ENCODE measurements at regions not wholly inside any gene's neighbourhood (a gene's known extent, or its start where the extent isn't known, plus 50 kb on each side); places are given as distances from the start of the nearest gene placed in this dataset.
"Not testable (repeated sequence)": the region's sequence is repeated elsewhere in the genome, so short reads cannot be mapped to it uniquely, and the experiment has no call there.

DNA sequence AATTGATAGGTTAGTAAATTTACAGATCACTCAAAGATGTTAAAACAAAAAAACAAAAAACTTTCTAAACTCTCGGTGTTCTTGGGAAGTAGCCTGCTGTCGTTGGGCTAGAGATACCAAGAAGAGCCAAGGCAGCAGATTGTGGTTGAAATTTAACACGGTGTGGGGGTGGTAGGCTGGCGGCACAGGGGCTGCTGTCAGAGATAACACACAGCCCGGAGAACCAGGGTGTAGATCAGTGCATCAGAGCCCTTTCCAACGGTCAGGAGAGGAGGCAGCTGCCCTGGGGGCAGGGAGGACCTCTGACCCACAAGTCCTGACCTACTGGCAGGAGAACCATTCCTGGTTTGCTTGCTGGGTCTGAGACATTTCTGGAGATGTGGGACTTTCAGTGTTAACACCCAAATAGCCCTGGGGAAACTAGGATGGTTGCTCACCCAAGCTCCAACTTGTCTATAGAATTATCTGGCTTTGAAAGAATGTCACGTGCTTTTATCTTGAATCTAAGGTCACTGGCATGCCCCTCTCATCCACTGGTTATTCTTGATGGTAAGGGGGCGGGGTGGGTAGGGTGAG, 205.2 kb upstream of the PLGLB2 start:
- peak; percentile 13 for DNase-seq (ENCODE audit: low read depth)

DNA sequence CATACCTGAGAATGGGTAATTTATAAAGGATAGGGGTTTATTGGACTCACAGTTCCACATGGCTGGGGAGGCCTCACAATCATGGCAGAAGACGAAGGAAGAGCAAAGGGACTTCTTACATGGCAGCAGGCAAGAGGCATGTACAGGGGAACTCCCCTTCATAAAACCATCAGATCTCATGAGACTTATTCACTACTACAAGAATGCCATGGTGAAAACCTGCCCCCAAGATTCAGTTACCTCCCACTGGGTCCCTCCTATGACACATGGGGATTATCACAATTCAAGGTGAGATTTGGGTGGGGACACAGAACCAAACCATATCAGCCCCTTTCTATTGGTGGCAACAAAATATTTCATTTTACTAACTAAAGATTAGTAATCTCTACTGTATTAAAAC, 204.1 kb upstream of the PLGLB2 start:
- DNase-seq (ENCODE audit: low read depth) = not testable (repeated sequence)

DNA sequence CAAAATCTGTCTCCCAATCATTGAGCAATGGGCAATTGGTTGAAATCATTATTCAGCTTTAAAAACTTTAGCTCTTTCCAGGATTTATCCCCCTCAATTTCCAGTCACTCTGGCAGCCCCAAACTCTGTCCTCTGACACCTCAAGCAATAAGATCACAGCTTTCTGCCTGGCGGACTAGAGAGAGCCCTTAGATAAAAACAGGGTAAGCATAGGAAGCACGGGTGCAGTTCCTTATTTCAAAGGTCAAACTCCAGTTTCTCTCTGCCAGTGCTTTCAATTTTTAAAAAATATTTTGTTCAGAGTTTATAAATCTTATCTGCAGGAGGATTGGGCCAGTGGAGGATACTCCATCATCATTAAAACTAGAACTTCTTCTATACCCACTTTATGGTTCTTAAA, 200.8 kb upstream of the PLGLB2 start:
- DNase-seq (ENCODE audit: low read depth) = not testable (repeated sequence)

DNA sequence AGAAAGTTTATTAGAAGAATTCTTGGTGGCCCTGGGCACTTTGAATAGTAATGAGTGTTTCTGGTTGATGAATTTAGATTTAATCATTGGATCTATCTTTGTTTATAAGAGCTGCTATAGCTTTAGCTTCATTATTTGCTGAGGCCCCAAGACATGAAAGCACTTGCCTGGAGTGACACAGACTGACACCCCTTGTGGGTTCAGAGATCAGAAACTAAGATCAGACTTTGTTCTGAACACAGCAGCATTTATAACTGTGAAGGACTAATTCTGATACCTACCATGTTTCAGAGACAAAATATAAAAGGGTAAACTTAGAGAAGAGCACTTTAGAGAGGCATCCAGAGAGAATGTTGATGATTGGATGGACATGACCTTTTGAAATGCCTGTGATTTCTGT, 199.9 kb upstream of the PLGLB2 start:
- DNase-seq (ENCODE audit: low read depth) = not testable (repeated sequence)

DNA sequence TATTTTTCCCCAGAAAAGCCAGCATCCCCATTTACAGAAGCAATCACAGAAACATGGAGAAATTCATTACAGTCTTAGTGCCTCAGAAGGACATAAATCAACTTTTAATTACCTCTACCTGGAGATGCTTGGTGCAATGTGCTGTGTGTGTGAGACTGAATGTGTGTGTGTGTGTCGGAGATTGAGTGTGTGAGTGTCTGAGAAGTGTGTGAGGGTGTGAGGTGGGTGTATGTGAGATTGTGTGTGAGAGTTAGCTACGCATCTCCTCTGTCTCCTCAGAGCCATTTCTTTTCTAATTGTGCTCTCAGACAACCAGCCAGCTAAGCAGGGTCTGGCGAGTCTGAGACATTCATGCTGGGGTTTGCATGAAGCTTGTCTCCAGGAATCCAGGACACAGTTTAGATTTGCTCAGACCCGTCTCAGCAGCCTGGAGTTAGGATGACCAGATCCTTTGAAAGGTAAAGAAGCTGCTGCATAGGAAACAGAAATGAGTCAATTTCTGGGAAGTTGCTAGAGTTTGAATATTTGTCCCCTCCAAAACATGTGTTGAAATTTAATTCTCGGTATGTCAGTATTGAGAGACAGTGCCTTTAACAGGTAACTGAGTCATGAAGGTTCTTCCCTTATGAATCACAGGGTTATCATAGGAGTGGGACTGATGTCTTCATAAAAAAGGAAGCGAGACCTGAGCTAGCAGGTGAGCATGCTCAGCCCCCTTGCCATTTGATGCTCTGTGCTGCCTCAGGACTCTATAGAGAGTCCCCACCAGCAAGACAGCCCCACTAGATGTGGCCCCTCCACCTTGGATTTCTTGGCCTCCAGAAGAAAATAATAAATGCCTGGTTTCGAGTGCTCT, 199.0 kb upstream of the PLGLB2 start:
- DNase-seq (ENCODE audit: low read depth) = not testable (repeated sequence)

DNA sequence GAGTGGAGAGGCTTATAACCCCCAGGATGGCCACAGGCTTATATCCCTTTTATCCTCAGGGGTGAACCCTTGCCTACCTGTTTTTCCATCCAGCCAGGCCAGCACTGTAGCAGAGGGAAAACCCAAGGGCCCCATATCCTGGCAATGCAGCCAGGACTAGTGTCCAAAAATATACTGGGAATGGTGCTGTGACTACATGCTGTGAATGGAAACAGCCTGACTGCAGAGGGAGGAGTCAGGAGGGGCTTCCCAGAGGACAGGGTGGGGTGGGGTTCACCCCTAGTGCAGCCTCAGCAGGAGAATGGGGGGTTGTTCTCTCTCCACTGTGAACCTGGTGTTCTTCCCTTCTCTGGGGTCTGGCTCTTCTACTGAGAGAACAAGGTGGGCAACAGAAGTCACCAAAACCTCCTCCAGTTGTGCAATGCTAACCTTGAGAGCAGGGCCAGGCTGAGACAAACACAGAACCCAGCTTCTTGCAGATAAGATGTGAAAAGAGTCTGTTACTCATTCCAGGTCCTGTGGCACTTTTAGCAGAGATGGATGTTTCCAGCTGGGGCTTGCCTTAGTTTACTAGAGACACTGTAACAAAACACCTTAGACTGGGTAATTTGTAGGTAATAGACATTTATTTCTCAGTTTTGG, 198.2 kb upstream of the PLGLB2 start:
- DNase-seq (ENCODE audit: low read depth) = not testable (repeated sequence)

DNA sequence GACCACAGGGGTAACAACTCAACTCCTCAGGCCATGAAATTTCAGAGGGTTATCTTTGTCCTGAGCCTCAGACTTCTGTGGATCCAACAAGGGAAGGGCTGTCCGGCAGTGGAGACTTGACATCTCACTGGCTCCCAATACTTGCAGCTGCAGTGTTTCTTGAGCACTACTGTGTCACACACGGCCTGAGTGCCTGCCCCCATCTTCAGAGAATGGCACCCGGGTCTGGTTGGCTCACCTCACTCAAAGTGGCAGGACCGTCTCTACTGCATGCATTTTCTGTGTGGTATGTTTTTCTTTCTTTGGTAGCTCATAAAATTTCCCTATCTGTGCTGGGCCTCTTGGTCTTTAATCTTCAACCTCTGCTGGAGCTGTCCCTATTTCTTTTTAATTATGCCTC, 193.2 kb upstream of the PLGLB2 start:
- DNase-seq (ENCODE audit: low read depth) = not testable (repeated sequence)

DNA sequence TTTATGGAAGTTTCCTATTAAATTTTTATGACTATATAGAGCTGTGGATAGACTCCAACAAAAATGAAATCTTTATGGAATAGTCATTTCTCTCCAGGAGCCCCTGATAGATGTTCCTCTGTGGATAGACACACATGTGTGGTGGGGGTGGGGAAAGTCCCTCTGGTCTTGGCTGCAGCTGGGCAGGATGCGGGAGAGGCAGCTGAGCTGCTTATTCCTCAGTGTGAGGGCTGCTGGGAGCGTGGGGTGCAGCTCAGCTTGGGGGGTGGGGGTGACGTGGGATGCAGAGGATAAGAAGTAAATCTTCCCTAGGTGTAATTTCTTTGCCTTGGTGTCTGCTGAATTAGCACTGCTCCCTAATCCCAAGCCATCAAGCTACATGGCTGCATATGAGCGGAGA, 192.8 kb upstream of the PLGLB2 start:
- DNase-seq (ENCODE audit: low read depth) = not testable (repeated sequence)

DNA sequence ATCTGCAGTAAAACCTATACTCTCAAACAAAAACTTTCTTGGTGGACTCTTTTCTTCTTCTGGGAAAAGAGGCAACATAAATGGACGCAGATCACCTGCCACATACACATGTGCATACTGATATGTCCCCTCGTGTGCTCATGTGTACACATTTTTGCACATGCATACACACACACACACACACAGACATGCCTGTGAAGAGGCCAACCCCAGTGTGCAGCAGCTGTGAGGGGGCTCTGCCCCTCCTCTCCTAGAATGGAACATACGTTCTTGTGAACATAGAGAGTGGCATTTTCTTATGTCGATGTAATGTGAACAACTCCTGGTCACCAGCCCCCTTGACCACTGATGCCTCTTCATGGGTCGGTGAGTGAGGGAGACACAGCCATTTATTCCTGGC, 188.9 kb upstream of the PLGLB2 start:
- DNase-seq (ENCODE audit: low read depth) = not testable (repeated sequence)

DNA sequence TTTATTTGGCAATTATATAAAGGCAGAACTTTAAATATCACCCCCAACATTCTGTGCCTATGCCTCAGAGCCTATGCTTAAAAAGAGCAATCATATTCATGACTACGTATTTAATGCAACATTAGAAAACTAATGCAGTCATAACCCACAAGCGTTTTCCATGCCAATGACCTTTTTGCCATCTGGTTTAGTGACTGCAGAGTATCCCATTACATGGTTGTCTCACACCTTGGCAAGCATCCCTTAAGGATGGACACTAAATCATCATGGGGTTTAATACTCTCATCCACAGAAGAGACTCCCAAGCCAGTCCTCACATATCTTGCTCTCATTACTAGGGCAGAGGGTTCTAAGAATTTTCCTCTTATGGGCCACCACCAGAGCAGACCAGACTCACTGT, 188.2 kb upstream of the PLGLB2 start:
- not testable (repeated sequence) for DNase-seq (ENCODE audit: low read depth)

DNA sequence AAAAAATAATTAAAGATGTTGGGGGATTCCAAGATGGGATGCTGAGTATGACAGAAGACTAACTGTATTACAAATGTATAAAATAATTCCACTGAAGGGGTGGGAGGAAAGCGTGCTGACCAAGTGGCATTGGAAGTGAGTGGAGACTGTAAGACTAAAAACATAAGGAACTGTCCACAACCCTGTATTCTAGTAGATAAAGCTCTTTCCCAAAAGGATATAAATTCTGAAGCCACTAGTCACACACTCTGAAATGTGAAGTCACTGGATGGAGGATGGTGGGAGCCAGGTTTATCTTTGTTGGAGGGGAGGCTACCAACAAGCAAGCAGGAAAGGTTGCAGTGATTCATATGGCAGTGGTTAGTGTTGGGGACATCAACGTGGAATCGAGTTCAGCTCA, 182.8 kb upstream of the PLGLB2 start:
- not testable (repeated sequence) for DNase-seq (ENCODE audit: low read depth)

DNA sequence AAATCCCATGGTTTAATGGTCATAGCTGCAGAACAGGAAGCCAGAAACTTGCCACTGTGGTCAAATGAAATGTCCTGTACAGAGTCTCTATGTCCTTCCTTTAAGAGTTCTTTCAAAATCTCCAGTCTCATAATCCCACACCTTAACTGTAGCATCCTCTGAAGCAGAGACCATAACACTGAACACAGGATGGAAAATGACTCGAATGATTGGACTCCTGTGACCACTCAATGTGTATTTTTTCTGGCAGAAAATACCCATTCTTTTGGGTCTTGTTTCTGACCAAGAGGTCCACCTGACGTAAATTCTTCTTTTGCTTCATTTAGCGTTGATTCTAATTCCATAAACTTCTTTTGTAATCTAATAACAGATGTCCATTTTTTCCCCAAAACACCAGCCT, 181.4 kb upstream of the PLGLB2 start:
- DNase-seq (ENCODE audit: low read depth) = peak; percentile 5

DNA sequence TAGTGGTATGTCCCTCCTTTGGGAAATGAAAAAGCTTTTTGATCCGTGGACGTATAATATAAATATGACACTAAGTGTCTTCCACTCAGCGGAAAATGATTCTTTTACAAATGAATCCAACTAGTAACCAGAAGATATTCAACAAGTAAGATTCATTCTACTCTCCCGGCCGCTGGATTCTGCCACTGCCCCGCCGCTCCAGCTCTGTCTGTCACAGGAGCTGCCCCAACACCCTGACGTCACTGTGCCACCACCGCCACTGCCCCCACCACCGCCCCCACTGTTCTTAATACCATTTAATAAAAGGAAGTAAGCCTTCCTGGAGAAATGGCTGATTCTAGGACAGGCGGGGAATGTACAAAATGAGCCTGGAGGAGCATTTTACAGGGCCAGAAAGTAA, 180.8 kb upstream of the PLGLB2 start:
- DNase-seq (ENCODE audit: low read depth) = not testable (repeated sequence)

DNA sequence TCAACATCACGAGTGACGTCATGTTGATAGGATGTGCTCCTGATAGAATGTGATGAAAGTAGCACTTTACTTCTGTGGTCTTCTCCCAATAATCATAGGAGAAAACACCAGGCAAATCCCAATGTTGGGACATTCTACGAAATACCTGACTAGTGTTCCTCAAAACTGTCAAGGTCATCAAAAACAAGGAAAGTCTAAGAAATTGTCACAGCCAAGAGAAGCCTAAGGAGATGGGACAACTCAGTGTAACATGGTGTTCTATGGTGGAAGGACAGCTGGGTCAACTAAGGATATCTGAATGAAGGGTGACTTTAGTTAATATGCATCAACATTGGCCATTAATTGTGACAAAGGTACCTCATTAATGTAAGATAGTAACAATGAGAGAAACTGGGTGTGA, 180.0 kb upstream of the PLGLB2 start:
- DNase-seq (ENCODE audit: low read depth) = not testable (repeated sequence)

DNA sequence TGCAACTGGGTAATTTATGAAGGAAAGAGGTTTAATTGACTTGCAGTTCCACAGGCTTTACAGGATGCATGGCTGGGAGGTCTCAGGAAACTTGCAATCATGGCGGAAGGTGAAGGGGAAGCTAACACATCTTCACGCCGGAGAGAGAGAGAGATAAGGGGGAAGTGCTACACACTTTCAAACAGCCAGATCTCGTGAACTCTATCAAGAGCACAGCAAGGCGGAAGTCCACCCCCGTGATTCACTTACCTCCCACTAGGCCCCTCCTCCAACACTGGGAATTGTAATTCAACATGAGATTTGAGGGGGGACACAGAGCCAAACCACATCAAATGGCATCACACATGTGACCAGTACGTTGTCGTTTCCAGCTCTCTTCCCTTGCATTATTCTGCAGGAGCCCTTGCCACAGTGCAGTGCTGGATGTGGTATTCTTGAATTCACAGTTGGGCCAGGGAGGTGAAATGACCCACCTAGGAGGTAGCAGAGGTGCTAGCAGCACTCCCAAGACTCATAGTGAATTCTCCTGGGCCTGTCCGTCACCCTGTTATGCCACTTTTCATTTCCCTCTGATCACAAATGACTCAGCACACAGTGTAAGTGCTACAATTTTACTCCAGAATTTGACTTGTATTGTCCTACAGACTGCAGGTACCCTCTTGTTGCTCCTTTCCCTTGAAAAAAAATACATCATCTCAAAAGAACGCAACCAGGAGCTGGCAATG, 179.2 kb upstream of the PLGLB2 start:
- DNase-seq (ENCODE audit: low read depth) = not testable (repeated sequence)

DNA sequence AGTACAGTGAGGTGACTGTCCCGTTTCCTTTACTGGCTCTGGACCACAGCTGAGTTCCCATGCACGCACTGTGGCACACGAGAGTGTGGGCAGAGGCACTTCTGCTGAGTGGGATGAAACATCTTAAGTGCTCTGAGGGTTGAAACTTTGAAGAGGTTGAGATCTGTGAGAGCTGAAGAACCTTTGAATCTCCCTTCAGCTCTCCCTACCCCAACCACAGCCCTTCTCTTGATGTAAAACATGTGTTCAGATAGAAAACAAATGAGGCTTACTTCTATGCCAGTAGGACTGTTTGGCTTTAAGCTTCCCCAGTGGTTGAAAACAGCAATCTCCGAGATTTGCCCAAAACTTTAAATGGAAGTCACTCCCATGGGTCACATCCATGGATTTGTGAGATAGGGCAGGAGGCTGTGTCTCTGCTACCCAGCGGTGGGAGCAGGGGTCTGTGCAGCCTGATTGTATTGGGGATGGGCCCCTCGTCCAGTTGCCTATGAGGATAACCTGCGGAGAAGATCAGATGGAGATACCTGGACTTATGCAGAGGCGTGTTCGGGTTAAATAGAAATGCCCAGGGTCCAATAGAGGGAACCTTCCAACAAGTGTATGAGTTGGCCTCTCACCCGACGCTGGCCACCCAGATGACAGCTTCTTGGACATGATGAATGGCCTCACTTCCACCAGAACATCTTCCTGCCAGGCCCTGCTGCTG, 178.0 kb upstream of the PLGLB2 start:
- not testable (repeated sequence) for DNase-seq (ENCODE audit: low read depth)

DNA sequence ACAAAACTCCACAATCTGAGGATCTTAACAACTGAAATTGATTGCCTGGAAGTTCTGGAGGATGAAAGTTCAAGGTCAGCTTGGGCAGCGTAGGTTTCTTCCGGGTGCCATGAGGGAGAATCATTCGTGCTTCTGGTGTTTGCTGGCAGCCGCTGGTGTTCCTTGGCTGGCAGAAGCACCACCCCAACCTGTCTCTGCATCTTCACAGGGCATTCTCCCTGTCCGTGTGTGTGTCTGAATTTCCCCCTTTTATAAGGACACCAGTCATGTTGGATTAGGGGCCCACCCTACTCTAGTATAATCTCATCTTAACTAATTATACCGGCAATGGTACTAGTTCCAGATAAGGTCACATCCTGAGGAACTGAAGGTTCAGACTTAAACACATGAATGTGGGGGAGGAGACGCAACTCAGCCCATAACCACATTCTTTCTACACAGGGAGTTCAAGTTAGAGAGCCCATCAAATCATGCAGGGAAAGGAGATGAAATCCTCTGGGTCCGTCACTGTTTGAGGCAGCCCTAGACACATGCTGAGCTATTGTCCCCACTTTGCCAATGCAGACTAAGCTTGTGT, 175.9 kb upstream of the PLGLB2 start:
- DNase-seq (ENCODE audit: low read depth) = not testable (repeated sequence)

DNA sequence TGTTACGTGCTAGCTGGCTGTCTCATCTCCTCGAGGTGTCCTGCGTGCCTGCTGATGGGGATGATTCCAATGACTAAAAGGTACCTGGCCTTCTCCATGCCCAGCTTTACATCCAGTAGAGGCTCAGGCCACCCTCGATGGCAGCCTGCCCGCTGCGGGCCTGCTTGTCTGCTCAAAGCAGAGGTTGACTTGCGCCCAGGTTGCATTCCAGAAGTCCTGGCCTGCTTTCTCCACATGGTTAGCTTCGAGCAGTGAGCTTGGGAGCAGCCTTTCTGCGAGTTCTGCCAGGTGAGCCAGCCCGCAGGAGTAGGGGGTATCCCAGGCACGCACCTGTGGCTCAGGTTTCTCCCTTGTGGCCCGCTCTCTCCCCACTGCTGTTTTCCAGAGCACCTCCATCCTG, 175.0 kb upstream of the PLGLB2 start:
- DNase-seq (ENCODE audit: low read depth) = not testable (repeated sequence)

DNA sequence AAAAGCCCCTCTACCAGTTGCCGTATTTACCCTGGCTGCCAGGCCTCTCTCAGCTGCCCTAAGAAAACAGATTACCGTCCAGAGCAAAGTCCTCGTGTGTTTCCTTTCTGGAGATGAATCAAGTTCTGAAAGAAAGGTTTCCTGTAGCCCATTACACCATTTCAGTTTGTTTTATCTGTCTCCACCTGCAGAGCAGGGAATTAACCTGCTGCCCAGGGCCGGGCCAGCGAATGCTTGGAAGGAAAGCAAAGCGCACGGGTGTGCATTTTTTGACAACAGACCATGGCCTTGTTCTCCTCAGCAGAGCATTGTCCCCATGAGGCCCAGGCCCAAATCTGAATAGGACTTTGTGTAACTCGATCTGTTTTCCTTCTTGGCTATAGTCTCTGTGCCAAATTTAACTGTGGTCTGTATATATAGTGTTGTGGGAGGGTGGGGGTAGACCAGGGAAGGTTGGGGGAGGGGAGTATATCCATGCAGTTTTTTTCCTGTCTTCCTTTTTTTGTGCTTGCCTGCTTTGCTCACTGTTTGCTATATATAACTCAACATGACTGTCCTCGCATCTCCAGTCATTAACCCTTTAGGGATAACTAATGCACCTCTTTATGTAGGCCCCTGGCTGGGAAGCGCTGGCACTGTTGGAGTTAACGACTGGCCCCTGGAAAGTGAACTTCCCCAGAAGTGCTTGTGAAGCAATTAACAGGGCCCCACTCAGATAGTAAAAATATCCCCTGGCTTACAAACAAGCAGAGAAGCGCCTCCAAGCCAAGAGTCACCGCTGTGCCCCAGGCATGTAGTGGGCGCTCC, 174.3 kb upstream of the PLGLB2 start:
- not testable (repeated sequence) for DNase-seq (ENCODE audit: low read depth)
